ENCODE measurements at regions not wholly inside any gene's neighbourhood (a gene's known extent, or its start where the extent isn't known, plus 50 kb on each side); places are given as distances from the start of the nearest gene placed in this dataset.

GRCh38 chr12:34264110-34264509 lies 241.8 kb downstream of the ALG10 start:
- no peak for TF ChIP-seq CTCF (IDR thresholded peaks at IDR 0.05)

DNA sequence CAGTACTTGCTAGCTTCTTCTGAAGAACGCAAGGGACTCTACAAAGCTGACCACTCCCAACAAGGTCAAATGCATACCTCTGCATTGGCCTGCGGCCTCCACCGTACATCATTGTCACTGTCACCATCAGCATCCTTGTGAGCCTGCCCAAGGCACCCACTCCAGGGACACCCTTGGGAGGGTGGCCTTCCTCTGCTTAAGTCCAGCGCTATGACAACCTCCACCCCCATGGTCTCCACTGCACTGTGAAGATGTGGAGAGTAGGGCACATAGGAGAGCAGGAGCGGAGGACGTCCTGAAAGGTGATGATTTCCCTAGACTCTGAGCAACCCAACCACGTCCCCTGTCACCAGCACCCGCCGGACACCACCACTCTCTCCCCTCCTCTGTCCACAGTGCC lies 252.8 kb downstream of the ALG10 start:
- TF ChIP-seq CTCF (IDR thresholded peaks at IDR 0.05): no peak

DNA sequence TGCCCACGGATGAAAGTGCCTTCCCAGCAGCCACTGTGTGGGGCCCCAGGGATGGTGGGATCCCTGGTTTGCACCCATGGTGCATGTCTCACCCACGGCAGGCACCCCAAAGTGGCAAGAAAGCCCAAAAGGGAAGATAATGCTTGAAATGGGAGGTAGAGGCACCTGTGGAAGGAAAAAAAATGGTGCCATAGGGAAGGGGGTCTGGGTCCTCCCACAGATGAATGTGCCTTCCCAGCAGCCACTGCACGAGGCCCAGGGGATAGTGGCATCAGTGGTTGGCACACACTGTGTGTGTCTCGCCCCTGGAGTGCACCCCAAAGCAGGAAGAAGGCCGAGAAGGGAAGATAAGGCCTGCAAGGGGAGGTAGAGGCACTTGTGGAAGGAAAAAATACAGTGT lies 264.2 kb downstream of the ALG10 start:
- no peak for TF ChIP-seq CTCF (IDR thresholded peaks at IDR 0.05)

GRCh38 chr12:34286934-34287333 lies 264.6 kb downstream of the ALG10 start:
- no peak for TF ChIP-seq CTCF (IDR thresholded peaks at IDR 0.05)

- TF ChIP-seq CTCF (IDR thresholded peaks at IDR 0.05): no peak
Observed at GRCh38 chr12:34287437-34287836, 265.1 kb downstream of the ALG10 start.

DNA sequence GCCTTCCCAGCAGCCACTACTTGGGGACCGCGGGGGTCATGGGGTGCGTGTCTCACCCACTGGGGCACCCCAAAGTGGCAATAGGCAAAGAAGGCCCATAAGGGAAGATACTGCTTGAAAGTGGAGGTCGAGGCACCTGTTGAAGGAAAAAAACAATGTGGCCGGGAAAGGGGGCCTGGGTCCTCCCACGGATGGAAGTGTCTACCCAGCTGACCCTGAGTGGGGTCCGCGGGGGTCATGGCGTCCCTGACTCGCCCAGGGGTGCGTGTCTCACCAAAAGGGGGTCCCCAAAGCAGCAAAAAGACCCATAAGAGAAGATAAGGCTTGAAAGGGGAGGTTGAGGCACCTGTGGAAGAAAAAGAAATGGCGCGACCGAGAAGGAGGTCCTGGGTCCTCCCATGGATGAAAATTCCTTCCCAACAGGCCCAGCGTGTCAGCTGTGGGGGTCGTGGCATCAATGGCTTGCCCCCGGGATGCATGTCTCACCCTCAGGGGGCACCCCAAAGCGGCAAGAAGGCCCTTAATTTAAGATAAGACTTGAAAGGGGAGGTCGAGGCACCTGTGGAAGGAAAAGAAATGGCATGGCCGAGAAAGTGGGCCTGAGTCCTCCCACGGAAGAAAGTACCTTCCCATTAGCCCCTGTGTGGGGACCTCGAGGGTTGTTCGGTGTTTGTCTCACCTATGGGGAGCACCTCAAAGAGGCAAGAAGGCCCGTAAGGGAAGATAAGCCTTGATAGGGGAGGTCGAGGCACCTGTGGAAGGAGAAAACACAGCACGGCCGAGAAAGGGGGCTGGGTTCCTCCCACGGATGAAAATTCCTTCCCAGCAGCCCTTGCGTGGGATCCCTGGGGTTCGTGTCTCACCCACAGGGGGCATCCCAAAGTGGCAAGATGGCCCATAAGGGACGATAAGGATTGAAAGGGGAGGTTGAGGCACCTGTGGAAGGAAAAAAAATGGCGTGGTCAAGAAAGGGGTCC lies 266.0 kb downstream of the ALG10 start:
- no peak for TF ChIP-seq CTCF (IDR thresholded peaks at IDR 0.05)

DNA sequence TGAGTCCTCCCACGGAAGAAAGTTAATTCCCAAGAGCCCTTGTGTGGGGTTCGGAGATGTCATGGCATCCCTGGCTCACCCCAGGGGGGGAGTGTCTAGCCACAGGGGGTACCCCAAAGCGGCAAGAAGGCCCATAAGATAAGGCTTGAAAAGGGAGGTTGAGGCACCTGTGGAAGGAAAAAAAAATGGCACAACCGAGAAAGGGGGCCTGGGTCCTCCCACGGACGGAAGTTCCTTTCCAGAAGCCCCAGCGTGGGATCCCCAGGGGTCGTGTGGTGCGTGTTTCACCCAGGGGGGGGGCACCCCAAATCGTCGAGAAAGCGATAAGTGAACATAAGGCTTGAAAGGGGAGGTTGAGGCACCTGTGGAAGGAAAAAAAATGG lies 266.7 kb downstream of the ALG10 start:
- no peak for TF ChIP-seq CTCF (IDR thresholded peaks at IDR 0.05)
